ENCODE measurements at regions not wholly inside any gene's neighbourhood (a gene's known extent, or its start where the extent isn't known, plus 50 kb on each side); places are given as distances from the start of the nearest gene placed in this dataset.

GRCh38 chr3:171986757-171987518, 52.4 kb upstream of the FNDC3B start:
- TF ChIP-seq CTCF (IDR thresholded peaks at IDR 0.05; ENCODE audit: extremely low read depth, insufficient read depth, missing control alignments): no peak
- in situ Hi-C loops (cut with MboI; ENCODE audit: low pct_unique_long_range_greater_than_20kb, low sequenced_read_pairs, unreplicated experiment): no loop called here
- no peak for DNase-seq (ENCODE audit: low spot score)
